Activated T-cell treated with anti-CD3 and anti-CD28 coated beads, Interleukin-2, amount 50 U/mL, for 4 hours (primary cell): ENCODE measurements at regions not wholly inside any gene's neighbourhood (a gene's known extent, or its start where the extent isn't known, plus 50 kb on each side); places are given as distances from the start of the nearest gene placed in this dataset.
A peak's percentile ranks its signal among the peaks of the same experiment; 100 is the strongest.
"Not testable (repeated sequence)": the region's sequence is repeated elsewhere in the genome, so short reads cannot be mapped to it uniquely, and the experiment has no call there.

Experiments used
- ATAC-seq, 2 donors: fragments of 200-7000 bp; cut with Tn5 transposase; one replicate each; pipeline ENCODE4 v1.10.0; 2021
- DNase-seq: peaks from one replicate; pipeline ENCODE4 v3.0.0-alpha.2; 2020
- H3K27me3 Mint-ChIP-seq: one replicate; pipeline ENCODE4 v1.8.0; 2021; ENCODE audit warnings: low read depth, mixed read lengths
- H3K36me3 Mint-ChIP-seq: one replicate; pipeline ENCODE4 v1.8.0; 2022; ENCODE audit warnings: mixed read lengths; ENCODE audit not compliant: insufficient read depth
- H3K4me1 Mint-ChIP-seq: one replicate; pipeline ENCODE4 v1.8.0; 2021; ENCODE audit warnings: low read depth, mixed read lengths
- H3K4me3 Mint-ChIP-seq: one replicate; pipeline ENCODE4 v1.8.0; 2021; ENCODE audit warnings: mild to moderate bottlenecking, moderate library complexity, mixed read lengths
- H3K9me3 Mint-ChIP-seq: one replicate; pipeline ENCODE4 v1.8.0; 2021; ENCODE audit warnings: mixed read lengths

DNA sequence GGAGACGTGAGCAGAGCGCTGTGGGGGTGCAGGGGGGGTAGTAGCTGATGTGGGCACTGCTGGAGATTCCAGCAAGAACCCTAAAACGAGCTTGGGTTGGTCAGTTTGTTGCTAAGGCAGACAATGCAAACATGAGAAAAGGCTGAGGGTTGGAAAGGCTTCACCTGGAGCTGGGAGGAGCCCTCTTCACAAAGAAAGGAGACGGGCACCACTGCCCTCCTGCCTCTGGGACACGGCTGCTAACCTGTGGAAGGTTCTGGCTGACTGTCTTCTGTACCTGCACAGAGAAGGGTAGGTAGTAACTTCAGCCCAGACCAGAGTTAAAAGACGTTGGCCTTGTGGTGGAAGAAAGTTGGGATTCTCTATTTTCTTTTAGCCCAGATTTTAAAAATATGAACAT, 108.7 kb downstream of the SUCLA2 start:
- H3K27me3 Mint-ChIP-seq: no peaks in the 10 kb centered on the region
- peaks cover 8% of the 10 kb centered on the region for H3K4me1 Mint-ChIP-seq
- no peak overlapping the region for H3K4me3 Mint-ChIP-seq
- H3K36me3 Mint-ChIP-seq: peaks cover under 1% of the 10 kb centered on the region
- no peaks in the 10 kb centered on the region for H3K9me3 Mint-ChIP-seq
- DNase-seq: no peak
- ATAC-seq: no peak

DNA sequence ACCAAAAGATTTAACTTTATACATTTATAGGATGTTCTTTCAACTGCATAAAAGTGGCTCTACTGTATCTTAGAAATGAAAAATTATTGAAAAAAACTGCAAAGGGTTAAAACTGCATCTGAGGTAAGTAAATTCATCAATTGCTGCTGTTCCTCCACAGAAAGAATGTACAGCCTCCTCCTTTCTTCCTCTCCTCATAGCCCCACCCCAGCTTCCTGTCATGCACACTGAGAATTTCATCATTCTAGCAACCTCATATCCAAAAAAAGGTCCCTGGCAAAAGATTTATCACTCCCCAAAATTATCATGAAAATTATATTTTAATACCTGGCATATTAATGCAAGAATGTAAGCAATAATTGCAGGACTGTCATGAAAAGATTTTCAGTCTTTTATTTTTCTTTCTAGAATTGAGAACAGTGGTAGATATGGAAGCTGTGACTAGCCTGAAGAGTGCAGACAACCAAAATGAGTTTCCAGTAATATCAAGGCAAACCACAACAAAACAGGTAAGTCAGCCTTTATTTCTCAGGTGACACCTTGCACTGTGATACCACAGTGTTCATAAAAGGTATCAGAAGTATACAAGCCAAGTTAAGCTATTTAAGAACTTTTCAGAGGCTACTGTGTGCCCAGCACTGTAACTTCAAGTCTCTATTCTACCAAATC, 110.8 kb downstream of the SUCLA2 start:
- Mint-ChIP-seq H3K27me3 (no peaks in the 10 kb centered on the region), H3K9me3 (no peaks in the 10 kb centered on the region), H3K36me3 (no peaks in the 10 kb centered on the region), H3K4me3 (peak overlapping the region; percentile 40), H3K4me1 (peaks cover 8% of the 10 kb centered on the region)
- DNase-seq (no peak), ATAC-seq (no peak)

DNA sequence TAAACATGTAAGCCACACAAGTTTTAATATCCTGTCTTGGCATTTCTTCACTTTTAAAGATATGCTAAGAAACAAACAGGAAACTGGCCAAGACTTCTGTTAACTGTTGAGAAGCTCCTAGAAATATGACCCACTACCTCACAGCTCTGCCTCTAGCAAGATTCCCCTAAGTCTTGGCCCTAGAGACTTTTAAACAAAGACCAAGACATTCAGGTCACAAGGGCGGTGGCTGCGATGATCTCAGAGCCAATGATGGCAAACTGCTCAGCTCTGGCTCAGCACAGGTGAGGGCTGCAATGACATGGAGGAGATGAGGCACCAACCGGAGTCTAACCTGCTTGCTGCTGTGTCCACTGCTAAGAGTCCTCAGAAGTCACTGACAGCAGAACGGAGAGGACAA, 114.8 kb downstream of the SUCLA2 start:
- H3K36me3 Mint-ChIP-seq: peaks cover 2% of the 10 kb centered on the region
- H3K9me3 Mint-ChIP-seq: no peaks in the 10 kb centered on the region
- DNase-seq (no peak), ATAC-seq (no peak)
- no peak overlapping the region for H3K4me3 Mint-ChIP-seq
- H3K4me1 Mint-ChIP-seq: peaks cover 8% of the 10 kb centered on the region
- no peaks in the 10 kb centered on the region for H3K27me3 Mint-ChIP-seq

DNA sequence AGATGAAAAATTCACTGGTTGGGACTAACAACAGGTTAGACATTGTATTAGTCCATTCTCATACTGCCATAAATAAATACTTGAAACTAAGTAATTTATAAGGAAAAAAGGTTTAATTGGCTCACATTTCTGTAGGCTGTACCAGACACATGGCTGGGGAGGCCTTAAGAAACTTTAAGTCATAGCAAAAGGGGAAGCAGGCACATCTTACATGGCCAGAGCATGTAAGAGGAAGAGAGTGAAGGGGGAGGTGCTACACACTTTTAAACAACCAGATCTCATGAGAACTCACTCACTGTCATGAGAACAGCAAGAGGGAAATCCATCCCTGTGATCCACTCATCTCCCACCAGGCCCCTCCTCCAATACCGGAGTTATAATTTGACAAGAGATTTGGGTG, 125.9 kb downstream of the SUCLA2 start:
- H3K27me3 Mint-ChIP-seq: no peaks in the 10 kb centered on the region
- DNase-seq: no peak
- peaks cover 32% of the 10 kb centered on the region for H3K9me3 Mint-ChIP-seq

DNA sequence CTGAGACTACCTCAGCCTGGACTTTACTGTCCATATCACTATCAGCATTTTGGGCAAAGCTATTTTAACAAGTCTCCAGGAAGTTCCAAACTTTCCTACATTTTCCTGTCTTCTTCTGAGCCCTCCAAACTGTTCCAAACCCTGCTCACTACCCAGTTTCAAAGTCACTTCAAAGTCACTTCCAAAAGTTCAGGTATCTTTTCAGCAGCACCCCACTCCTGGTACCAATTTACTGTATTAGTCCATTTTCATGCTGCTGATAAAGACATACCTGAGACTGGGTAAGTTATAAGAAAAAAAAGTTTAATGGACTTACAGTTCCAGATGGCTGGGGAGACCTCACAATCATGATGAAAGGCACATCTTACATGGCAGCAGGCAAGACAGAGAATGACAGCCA, 127.1 kb downstream of the SUCLA2 start:
- ATAC-seq: not testable (repeated sequence)

More for the DNA sequence above, 125.9 kb downstream of the SUCLA2 start:
- Mint-ChIP-seq H3K36me3 (peaks cover 8% of the 10 kb centered on the region), H3K4me3 (no peak overlapping the region), H3K4me1 (no peaks in the 10 kb centered on the region)
- ATAC-seq: no peak

DNA sequence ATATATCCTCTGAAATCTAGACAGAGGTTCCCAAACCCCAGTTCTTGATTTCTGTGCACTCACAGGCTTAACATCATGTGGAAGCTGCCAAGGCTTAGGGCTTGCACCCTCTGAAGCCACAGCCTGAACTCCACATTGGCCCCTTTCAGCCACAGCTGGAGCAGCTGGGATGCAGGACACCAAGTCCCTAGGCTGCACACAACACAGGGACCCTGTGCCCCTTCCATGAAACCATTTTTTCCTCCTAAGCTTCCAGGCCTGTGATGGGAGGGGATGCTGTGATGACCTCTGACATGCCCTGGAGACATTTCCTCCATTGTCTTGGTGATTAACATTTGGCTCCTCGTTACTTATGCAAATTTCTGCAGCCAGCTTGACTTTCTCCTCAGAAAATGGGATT, 127.8 kb downstream of the SUCLA2 start:
- H3K27me3 Mint-ChIP-seq, H3K36me3 Mint-ChIP-seq, H3K4me1 Mint-ChIP-seq, DNase-seq, ATAC-seq, H3K4me3 Mint-ChIP-seq: not testable (repeated sequence)
- peaks cover 32% of the 10 kb centered on the region for H3K9me3 Mint-ChIP-seq

More for the DNA sequence above, 127.1 kb downstream of the SUCLA2 start:
- DNase-seq, H3K36me3 Mint-ChIP-seq, H3K27me3 Mint-ChIP-seq, H3K4me1 Mint-ChIP-seq, H3K4me3 Mint-ChIP-seq: not testable (repeated sequence)
- peaks cover 32% of the 10 kb centered on the region for H3K9me3 Mint-ChIP-seq

DNA sequence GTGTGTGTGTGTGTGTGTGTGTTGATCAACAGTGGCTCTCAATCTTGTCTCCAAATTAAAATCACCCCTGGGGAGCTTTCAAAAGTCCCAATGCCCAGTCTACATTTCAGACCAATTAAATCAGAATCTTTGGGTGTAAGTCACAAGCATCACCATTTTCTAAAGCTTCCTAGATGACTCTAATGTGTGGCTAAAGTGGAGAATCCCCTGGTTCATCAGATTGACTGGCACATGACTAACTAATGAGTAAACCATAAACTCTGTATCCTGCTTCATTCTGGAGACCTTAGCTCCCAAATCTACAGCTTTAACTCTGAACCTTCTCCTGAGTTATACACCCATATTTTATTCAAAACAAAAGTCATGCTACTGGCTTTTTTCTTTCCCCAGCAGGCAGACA, 131.3 kb downstream of the SUCLA2 start:
- DNase-seq (no peak), ATAC-seq (no peak)
- no peaks in the 10 kb centered on the region for H3K4me1 Mint-ChIP-seq
- peaks cover 23% of the 10 kb centered on the region for H3K9me3 Mint-ChIP-seq
- H3K36me3 Mint-ChIP-seq: peaks cover 7% of the 10 kb centered on the region
- no peak overlapping the region for H3K4me3 Mint-ChIP-seq
- H3K27me3 Mint-ChIP-seq: no peaks in the 10 kb centered on the region

DNA sequence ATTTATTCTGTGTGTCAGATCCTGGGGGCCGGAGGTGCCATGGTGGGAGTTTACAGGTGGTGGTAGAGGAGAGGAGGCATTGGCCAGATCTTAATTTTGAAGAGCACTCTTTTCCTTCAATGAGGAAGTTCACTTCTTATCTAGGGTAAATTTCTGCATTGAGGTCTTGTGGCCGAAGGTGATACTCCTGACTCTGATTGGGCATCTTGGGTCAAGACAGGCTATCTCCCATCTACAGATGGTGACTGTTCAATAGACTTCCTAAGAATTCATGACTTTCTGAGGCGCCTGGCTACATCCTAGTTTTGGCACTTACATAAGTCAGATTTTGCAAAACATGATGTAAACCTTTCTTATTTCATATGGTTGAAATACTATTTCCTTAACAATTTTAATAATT, 135.2 kb downstream of the SUCLA2 start:
- peaks cover 5% of the 10 kb centered on the region for H3K36me3 Mint-ChIP-seq
- H3K4me3 Mint-ChIP-seq: no peak overlapping the region

DNA sequence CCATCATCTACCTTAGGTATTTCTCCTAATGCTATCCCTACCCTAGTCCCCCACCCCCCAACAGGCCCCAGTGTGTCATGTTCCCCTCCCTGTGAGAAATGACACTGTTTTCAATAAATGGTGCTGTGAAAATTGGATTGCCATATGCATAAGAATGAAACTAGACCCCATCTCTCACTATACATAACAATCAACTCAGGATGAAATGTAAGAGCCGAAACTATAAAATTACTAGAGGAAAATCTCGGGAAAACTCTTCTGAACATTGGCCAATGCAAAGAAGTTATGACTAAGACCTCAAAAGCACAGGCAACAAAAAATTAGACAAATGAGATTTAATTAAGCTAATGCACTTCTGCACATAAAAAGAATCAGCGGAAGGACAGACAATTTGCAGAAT, 138.2 kb downstream of the SUCLA2 start:
- Mint-ChIP-seq H3K4me3 (no peak overlapping the region), H3K36me3 (no peaks in the 10 kb centered on the region), H3K9me3 (no peaks in the 10 kb centered on the region), H3K27me3 (peaks cover 4% of the 10 kb centered on the region), H3K4me1 (no peaks in the 10 kb centered on the region)
- DNase-seq: no peak
- no peak for ATAC-seq

More for the DNA sequence above, 135.2 kb downstream of the SUCLA2 start:
- H3K27me3 Mint-ChIP-seq: peaks cover 3% of the 10 kb centered on the region
- DNase-seq: no peak
- no peaks in the 10 kb centered on the region for H3K4me1 Mint-ChIP-seq
- ATAC-seq: no peak
- H3K9me3 Mint-ChIP-seq: peaks cover 6% of the 10 kb centered on the region

DNA sequence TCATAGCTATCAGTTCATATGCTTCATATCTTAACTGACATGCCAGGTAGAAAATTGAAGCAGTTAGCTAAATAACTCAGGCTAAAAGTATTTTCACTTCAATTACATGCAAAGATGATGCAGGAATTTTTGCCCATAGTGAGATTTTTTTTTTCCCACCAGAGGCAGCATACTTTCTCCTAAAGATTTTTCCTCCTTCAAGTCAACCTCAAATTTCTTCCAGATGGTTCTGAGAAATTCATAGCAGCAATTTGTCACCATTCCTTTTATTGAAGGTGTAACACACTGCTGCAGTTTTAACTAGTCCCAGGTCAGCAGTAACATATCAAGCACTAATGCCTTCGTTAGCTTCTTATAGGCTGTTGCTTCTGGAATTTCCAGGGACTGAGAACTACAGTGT, 141.9 kb downstream of the SUCLA2 start:
- H3K4me1 Mint-ChIP-seq: no peaks in the 10 kb centered on the region
- H3K9me3 Mint-ChIP-seq: no peaks in the 10 kb centered on the region
- ATAC-seq (no peak), DNase-seq (no peak)
- H3K36me3 Mint-ChIP-seq: no peaks in the 10 kb centered on the region
- peaks cover 4% of the 10 kb centered on the region for H3K27me3 Mint-ChIP-seq
- no peak overlapping the region for H3K4me3 Mint-ChIP-seq

DNA sequence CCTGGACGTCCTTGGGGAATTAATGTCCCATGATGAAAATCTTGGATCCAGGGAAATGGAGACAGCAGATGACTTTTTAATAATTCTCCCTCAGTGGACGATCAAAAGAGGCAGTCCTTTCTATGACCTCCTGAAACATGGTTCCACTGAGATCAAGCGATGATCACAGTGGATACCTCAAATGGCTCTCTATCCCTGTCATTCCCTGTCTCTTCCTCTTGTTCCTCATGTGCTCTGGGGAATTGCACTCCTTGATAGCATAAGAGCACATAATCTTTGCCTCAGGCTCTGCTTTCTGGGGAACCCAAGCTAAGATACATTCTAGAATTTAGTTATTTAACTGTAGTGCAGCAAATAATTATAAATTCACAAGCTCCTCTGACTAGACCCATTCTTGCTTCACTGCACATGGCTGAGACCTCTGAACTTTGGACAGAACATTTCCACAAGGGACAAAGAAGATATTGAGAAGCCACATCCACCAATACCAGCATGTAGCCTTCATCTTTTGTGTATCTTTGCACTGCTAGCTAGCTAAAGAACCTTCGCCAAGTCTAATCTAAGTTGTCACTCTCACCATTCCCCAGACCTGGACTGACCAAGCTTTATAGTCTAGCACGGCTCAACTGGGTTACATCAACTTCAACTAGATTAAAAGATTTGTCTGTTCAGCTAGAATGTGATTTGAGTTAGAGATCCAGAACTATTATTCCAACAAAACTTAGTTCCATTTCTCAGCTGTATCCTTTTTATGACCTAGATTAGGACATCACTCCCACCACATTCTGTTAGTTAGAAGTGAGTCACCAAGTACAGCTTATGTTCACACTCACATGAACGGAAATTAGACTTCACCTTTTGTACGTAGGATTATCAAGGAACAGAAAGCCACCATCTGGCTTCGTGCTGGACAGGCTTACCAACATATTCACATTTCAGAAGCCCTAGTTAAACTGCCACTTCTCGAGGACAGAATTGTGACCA, 142.7 kb downstream of the SUCLA2 start:
- Mint-ChIP-seq H3K9me3 (no peaks in the 10 kb centered on the region), H3K36me3 (no peaks in the 10 kb centered on the region), H3K4me3 (no peak overlapping the region), H3K27me3 (peaks cover 4% of the 10 kb centered on the region), H3K4me1 (no peaks in the 10 kb centered on the region)
- DNase-seq: no peak
- ATAC-seq: no peak

DNA sequence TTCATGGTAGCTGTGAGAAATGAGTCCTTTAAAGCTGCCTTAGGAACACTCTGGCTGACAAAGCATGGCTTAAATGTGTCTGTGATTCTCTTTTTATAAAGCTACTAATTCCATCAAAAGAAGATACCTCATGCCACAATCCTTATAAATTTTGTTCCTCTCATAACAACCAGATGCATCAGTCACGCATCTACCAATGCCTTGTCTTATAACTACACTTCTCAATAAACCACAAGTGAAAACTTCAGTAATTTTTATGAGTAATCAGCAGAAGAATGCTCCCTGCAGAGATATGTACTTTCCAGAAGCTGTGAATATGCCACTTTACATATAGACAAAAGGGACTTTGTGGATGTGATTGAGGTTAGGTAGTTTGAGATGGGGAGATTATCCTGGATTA, 147.8 kb downstream of the SUCLA2 start:
- Mint-ChIP-seq H3K9me3 (peaks cover 6% of the 10 kb centered on the region), H3K4me1 (no peaks in the 10 kb centered on the region), H3K36me3 (no peaks in the 10 kb centered on the region), H3K4me3 (no peak overlapping the region), H3K27me3 (peaks cover 11% of the 10 kb centered on the region)
- DNase-seq: no peak
- ATAC-seq: no peak

DNA sequence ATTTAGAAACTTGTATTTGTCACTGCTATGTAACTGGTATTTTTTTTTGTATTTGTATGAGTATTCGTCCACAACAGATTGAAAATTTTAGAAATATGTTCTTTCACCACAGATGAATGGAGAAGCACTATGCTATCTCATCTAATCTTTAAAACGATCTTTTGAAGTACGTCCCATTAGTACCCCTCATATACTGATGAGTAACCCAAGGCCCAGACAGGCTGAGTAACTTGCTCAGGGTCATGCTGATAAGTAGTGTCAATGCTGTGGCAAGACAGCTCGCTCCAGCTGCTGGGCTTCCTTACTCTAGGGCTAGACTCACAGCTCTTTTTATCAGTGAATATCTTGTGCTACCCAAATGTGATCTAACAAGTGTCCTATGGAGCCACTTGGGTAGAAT, 154.2 kb downstream of the SUCLA2 start:
- no peaks in the 10 kb centered on the region for H3K36me3 Mint-ChIP-seq
- DNase-seq: no peak
- H3K9me3 Mint-ChIP-seq: peaks cover 6% of the 10 kb centered on the region
- H3K4me1 Mint-ChIP-seq: no peaks in the 10 kb centered on the region
- no peak overlapping the region for H3K4me3 Mint-ChIP-seq
- ATAC-seq: no peak
- peaks cover 9% of the 10 kb centered on the region for H3K27me3 Mint-ChIP-seq

DNA sequence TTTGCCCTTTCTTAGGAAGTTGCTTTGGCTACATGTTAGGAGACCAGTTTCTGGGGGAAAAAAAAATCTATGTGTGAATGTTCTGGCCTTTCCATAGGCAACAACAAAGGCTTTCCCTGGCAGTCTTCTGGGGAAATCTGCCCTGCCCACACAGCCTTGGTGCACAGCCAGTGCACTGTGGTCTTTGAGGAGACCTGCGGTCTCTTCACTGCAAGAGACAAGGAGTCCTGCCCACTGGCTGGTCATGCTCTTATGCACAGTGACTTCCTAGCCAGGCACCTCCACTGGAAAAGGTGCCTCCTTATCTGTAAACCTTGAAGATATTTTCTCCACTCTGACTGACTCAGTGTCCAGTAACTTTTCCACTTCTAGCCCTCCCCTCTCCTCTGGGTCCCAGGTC, 155.1 kb downstream of the SUCLA2 start:
- Mint-ChIP-seq H3K4me1 (no peaks in the 10 kb centered on the region), H3K9me3 (peaks cover 6% of the 10 kb centered on the region), H3K27me3 (peaks cover 9% of the 10 kb centered on the region), H3K36me3 (no peaks in the 10 kb centered on the region), H3K4me3 (no peak overlapping the region)
- ATAC-seq: no peak
- no peak for DNase-seq

DNA sequence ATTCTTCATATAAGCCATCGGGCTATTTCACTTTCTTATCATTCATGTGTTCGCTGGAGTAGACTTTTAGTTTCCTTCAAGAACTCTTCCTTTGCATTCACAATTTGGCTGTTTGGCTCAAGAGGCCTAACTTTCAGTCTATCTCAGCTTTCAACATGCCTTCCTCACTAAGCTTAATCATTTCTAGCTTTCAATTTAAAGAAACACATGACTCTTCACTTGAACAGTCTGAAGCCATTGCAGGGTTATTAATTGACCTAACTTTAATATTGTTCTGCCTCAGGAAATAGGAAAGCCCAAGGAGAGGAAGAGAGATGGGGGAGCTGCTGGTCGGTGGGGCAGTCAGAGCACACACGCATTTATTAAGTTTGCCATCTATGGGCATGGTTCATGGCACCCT, 158.1 kb downstream of the SUCLA2 start:
- Mint-ChIP-seq H3K36me3 (no peaks in the 10 kb centered on the region), H3K9me3 (no peaks in the 10 kb centered on the region), H3K4me1 (no peaks in the 10 kb centered on the region), H3K4me3 (no peak overlapping the region), H3K27me3 (no peaks in the 10 kb centered on the region)
- no peak for DNase-seq
- ATAC-seq: no peak
